Loucy (cell line): ENCODE measurements at regions not wholly inside any gene's neighbourhood (a gene's known extent, or its start where the extent isn't known, plus 50 kb on each side); places are given as distances from the start of the nearest gene placed in this dataset.

Experiments
- CTCF ChIP-seq: fragments of 200-600 bp; sonication (generic); conservative IDR thresholded peaks from 2 replicates; pipeline ENCODE4 v1.5.1; 2014; ENCODE audit warnings: mild to moderate bottlenecking, antibody characterized with exemption, low read length
- EZH2phosphoT487 ChIP-seq: fragments of 200-600 bp; IDR thresholded peaks from 2 replicates; pipeline ENCODE4 v1.6.1; 2018; ENCODE audit warnings: antibody characterized with exemption, mild to moderate bottlenecking, moderate library complexity, borderline replicate concordance

GRCh38 chr10:10871352-10871751, 146.3 kb upstream of the CELF2 start:
- TF ChIP-seq CTCF (no peak), EZH2phosphoT487 (no peak)
